ENCODE measurements at regions not wholly inside any gene's neighbourhood (a gene's known extent, or its start where the extent isn't known, plus 50 kb on each side); places are given as distances from the start of the nearest gene placed in this dataset.
A peak's percentile ranks its signal among the peaks of the same experiment; 100 is the strongest.

GRCh38 chr15:70172566-70173225 is 75.0 kb upstream of the TLE3 start:
- DNase-seq (no peak), ATAC-seq (no peak)
- Histone ChIP-seq H3K4me1 (no peaks in the 10 kb centered on the region), H3K9me3 (no peaks in the 10 kb centered on the region), H3K27ac (no peak overlapping the region), H3K36me3 (no peaks in the 10 kb centered on the region), H3K27me3 (ENCODE audit: low read depth) (no peaks in the 10 kb centered on the region), H3K4me3 (no peak overlapping the region)
- intact Hi-C loops (cut with DNase I): no loop called here
- no peak for TF ChIP-seq CTCF (IDR thresholded peaks at IDR 0.05)

GRCh38 chr15:70172124-70172523 is 74.4 kb upstream of the TLE3 start:
- TF ChIP-seq CTCF (IDR thresholded peaks at IDR 0.05): no peak
- Histone ChIP-seq H3K36me3 (no peaks in the 10 kb centered on the region), H3K27me3 (ENCODE audit: low read depth) (no peaks in the 10 kb centered on the region), H3K27ac (no peak overlapping the region), H3K4me3 (no peak overlapping the region), H3K9me3 (no peaks in the 10 kb centered on the region), H3K4me1 (no peaks in the 10 kb centered on the region)
- intact Hi-C loops (cut with DNase I): no loop called here
- DNase-seq (no peak), ATAC-seq (peak in 1 of 2 donors; percentile 30)

GRCh38 chr15:70171256-70171886 is 73.7 kb upstream of the TLE3 start:
- H3K27me3 ChIP-seq (ENCODE audit: low read depth): no peaks in the 10 kb centered on the region
- peaks cover 1% of the 10 kb centered on the region for H3K4me1 ChIP-seq
- DNase-seq (no peak), ATAC-seq (no peak)
- no peak overlapping the region for H3K27ac ChIP-seq
- no peaks in the 10 kb centered on the region for H3K9me3 ChIP-seq
- H3K4me3 ChIP-seq: no peak overlapping the region
- TF ChIP-seq CTCF (IDR thresholded peaks at IDR 0.05): no peak
- intact Hi-C loops (cut with DNase I): no loop called here
- no peaks in the 10 kb centered on the region for H3K36me3 ChIP-seq

- Histone ChIP-seq H3K4me1 (peaks cover 12% of the 10 kb centered on the region), H3K36me3 (no peaks in the 10 kb centered on the region), H3K4me3 (no peak overlapping the region), H3K27me3 (ENCODE audit: low read depth) (no peaks in the 10 kb centered on the region), H3K27ac (no peak overlapping the region), H3K9me3 (no peaks in the 10 kb centered on the region)
- DNase-seq: no peak
- ATAC-seq: no peak
- intact Hi-C loops (cut with DNase I): no loop called here
- no peak for TF ChIP-seq CTCF (IDR thresholded peaks at IDR 0.05)
Measured at GRCh38 chr15:70170096-70170699, 72.5 kb upstream of the TLE3 start.

GRCh38 chr15:70169147-70169546 is 71.4 kb upstream of the TLE3 start:
- intact Hi-C loops (cut with DNase I): no loop called here
- Histone ChIP-seq H3K36me3 (no peaks in the 10 kb centered on the region), H3K27ac (no peak overlapping the region), H3K9me3 (no peaks in the 10 kb centered on the region), H3K4me1 (peaks cover 16% of the 10 kb centered on the region), H3K27me3 (ENCODE audit: low read depth) (no peaks in the 10 kb centered on the region), H3K4me3 (no peak overlapping the region)
- no peak for TF ChIP-seq CTCF (IDR thresholded peaks at IDR 0.05)
- ATAC-seq (no peak), DNase-seq (no peak)

All from lower lobe of right lung (tissue), 2 donors.